GM12878 (cell line): ENCODE measurements at regions not wholly inside any gene's neighbourhood (a gene's known extent, or its start where the extent isn't known, plus 50 kb on each side); places are given as distances from the start of the nearest gene placed in this dataset.
A peak's percentile ranks its signal among the peaks of the same experiment; 100 is the strongest.

Experiments
- ATAC-seq: fragments of 200-7000 bp; cut with Tn5 transposase; 3 replicates; pipeline ENCODE4 v1.9.1; 2020; ENCODE audit warnings: mild to moderate bottlenecking, moderate library complexity
- BruUV-seq: library from RNA; stranded (reverse); fragments of 400-500 nt; replicated peaks from 2 replicates; lab custom pipeline; 2021; lab: Mats Ljungman, UMichigan
- CTCF ChIA-PET: fragments of 300-600 bp; sonication (Branson Sonifier 250); formaldehyde crosslinking; extraction: SDS; loops from one replicate; lab custom pipeline; 2021; ENCODE audit warnings: inconsistent platforms; lab: Yijun Ruan, JAX
- POLR2A ChIA-PET: fragments of 350-600 bp; formaldehyde crosslinking; extraction: SDS; loops from one replicate; lab custom pipeline; 2021; ENCODE audit warnings: inconsistent platforms; lab: Charles Lee
- RAD21 ChIA-PET: fragments of 300-600 bp; sonication (Branson Sonifier 250); formaldehyde crosslinking; loops from one replicate; lab custom pipeline; 2023; ENCODE audit warnings: antibody characterized with exemption; ENCODE audit not compliant: unreplicated experiment; lab: Charles Lee
- SMC1A ChIA-PET: fragments of 300-600 bp; sonication (Branson Sonifier 250); formaldehyde crosslinking; loops from one replicate; lab custom pipeline; 2023; ENCODE audit not compliant: unreplicated experiment, uncharacterized antibody; lab: Charles Lee
- DNase-seq: peaks from one replicate; pipeline ENCODE4 v3.0.0-alpha.2; 2011; ENCODE audit warnings: low read depth, low spot score
- FAIRE-seq: peaks from 3 replicates; lab custom pipeline; 2011; peaks lifted over from hg19 to GRCh38; lab: Jason Lieb, UNC
- H2AFZ ChIP-seq: 2 replicates; pipeline ENCODE4 v1.6.0; 2011; ENCODE audit warnings: low read depth, low read length, control low read depth; ENCODE audit not compliant: control insufficient read depth
- H3K27ac ChIP-seq: 2 replicates; pipeline ENCODE4 v1.5.1; 2011; ENCODE audit warnings: control low read depth; ENCODE audit not compliant: control insufficient read depth, insufficient read depth
- H3K27me3 ChIP-seq, 2 experiments: replicated peaks in 1 of 2; 2 replicates each; pipeline versions ENCODE4 v1.6.0 to v1.6.1; 2011; ENCODE audit warnings: low read length in 1 of 2; ENCODE audit not compliant: control insufficient read depth in 2 of 2, insufficient read depth in 2 of 2
- H3K36me3 ChIP-seq, 2 experiments: 2 replicates each; pipeline ENCODE4 v1.5.1; 2011; ENCODE audit warnings: low read length in 1 of 2; ENCODE audit not compliant: control insufficient read depth in 2 of 2, insufficient read depth in 2 of 2
- H3K4me1 ChIP-seq: 2 replicates; pipeline ENCODE4 v1.6.1; 2011; ENCODE audit warnings: mild to moderate bottlenecking, low read length, moderate library complexity, mixed read lengths; ENCODE audit not compliant: control insufficient read depth, insufficient read depth
- H3K4me2 ChIP-seq: 2 replicates; pipeline ENCODE4 v1.6.0; 2011; ENCODE audit warnings: control low read depth; ENCODE audit not compliant: control insufficient read depth, insufficient read depth
- H3K4me3 ChIP-seq: fragments of 200-600 bp; sonication (generic); 2 replicates; pipeline ENCODE4 v1.5.1; 2016
- H3K79me2 ChIP-seq: 2 replicates; pipeline ENCODE4 v1.6.0; 2011; ENCODE audit warnings: low read length; ENCODE audit not compliant: control insufficient read depth, insufficient read depth
- H3K9ac ChIP-seq: 2 replicates; pipeline ENCODE4 v1.8.0; 2011; ENCODE audit warnings: low read length, control low read depth, mixed read lengths; ENCODE audit not compliant: control insufficient read depth, insufficient read depth
- H3K9me3 ChIP-seq: replicated peaks from 3 replicates; pipeline ENCODE4 v1.5.1; 2011; ENCODE audit warnings: mild to moderate bottlenecking, low read length; ENCODE audit not compliant: control insufficient read depth, insufficient read depth
- H4K20me1 ChIP-seq: 2 replicates; pipeline ENCODE4 v1.6.0; 2011; ENCODE audit not compliant: control insufficient read depth, insufficient read depth
- MYC ChIP-seq: IDR thresholded peaks from 2 replicates; pipeline ENCODE4 v1.6.1; 2011; ENCODE audit warnings: mild to moderate bottlenecking, low read length, moderate library complexity, inconsistent platforms; ENCODE audit not compliant: insufficient read depth, insufficient replicate concordance, insufficient read length, severe bottlenecking
- ZBTB33 ChIP-seq: fragments of 450-650 bp; IDR thresholded peaks from 2 replicates; pipeline ENCODE4 v1.6.1; 2017; ENCODE audit warnings: mild to moderate bottlenecking
- WGBS: methylation state at CpG from one replicate; pipeline ENCODE4 v1.1.6; 2016; ENCODE audit warnings: low lambda C conversion rate; ENCODE audit not compliant: insufficient replicate concordance, insufficient coverage; ENCODE audit errors: missing lambda C conversion rate; 5-methylcytosine and 5-hydroxymethylcytosine counted together
- in situ Hi-C: fragments of 300-500 bp; cut with MboI; formaldehyde crosslinking; loops from 9 replicates; pipeline ENCODE4 v1.14.3; 2018; ENCODE audit warnings: mixed read lengths
- intact Hi-C: fragments of 100-400 bp; cut with micrococcal nuclease; formaldehyde crosslinking; loops from one replicate; pipeline ENCODE4 v1.14.2; 2022; ENCODE audit not compliant: unreplicated experiment
- TF ChIP-seq, protein P1 (sequence below), 3 experiments: IDR thresholded peaks in 2 of 3; conservative IDR thresholded peaks in 1 of 3; 2 replicates each; pipeline ENCODE4 v1.5.1; 2011; ENCODE audit warnings: low read depth in 3 of 3, low read length in 3 of 3, mild to moderate bottlenecking in 3 of 3, control low read depth in 2 of 3, moderate library complexity in 2 of 3, inconsistent platforms in 1 of 3, mixed read lengths in 1 of 3; ENCODE audit not compliant: control insufficient read depth in 2 of 3, insufficient read depth in 1 of 3; ENCODE audit errors: extremely low read depth in 1 of 3

DNA sequence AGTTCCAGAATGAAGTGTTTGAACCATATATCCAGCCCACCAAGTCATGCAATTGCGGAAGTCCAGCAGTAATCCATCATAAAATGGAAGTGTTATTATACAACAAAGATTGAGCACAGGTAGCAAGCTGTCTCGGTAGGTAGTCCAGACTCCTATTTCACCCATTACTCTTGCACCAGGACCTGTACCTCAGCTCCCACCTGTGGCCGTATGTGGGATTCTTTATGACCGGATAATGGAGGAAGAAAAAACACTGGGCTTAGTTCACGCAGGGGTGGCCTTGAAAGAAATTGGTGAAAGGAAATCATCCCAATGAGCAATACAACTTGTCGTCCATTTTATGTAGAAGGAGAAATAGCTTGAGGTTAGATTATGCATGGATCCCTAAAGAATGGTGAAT is 216.3 kb downstream of the ESM1 start:
- no peak for FAIRE-seq
- 65% methylated on average over 6 of the region's 6 CpGs for WGBS
- Histone ChIP-seq H3K9me3 (no peaks in the 10 kb centered on the region; the same call in 2 of the 3 replicates), H4K20me1 (no peaks in the 10 kb centered on the region), H3K27me3 (no peaks in the 10 kb centered on the region; a peak in 1 of 4 replicates), H3K4me3 (no peak overlapping the region)
- POLR2A ChIA-PET: no interaction called here
- DNase-seq: no peak
- TF ChIP-seq MYC (no peak), ZBTB33 (no peak)
- TF ChIP-seq, protein P1, sequence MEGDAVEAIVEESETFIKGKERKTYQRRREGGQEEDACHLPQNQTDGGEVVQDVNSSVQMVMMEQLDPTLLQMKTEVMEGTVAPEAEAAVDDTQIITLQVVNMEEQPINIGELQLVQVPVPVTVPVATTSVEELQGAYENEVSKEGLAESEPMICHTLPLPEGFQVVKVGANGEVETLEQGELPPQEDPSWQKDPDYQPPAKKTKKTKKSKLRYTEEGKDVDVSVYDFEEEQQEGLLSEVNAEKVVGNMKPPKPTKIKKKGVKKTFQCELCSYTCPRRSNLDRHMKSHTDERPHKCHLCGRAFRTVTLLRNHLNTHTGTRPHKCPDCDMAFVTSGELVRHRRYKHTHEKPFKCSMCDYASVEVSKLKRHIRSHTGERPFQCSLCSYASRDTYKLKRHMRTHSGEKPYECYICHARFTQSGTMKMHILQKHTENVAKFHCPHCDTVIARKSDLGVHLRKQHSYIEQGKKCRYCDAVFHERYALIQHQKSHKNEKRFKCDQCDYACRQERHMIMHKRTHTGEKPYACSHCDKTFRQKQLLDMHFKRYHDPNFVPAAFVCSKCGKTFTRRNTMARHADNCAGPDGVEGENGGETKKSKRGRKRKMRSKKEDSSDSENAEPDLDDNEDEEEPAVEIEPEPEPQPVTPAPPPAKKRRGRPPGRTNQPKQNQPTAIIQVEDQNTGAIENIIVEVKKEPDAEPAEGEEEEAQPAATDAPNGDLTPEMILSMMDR (IDR thresholded peaks at IDR 0.05 in 2 of 3, conservative IDR thresholded peaks at IDR 0.05 in 1 of 3; ENCODE audit: control insufficient read depth in 2 of 3, extremely low read depth in 1 of 3, insufficient read depth in 1 of 3, low read depth in 3 of 3, low read length in 3 of 3): 0 out of 6 replicates have a peak, but pooled peaks of 1 of the 3 experiments have one; percentile 3
- TF ChIP-seq, all 136 proteins: peak for 1
- intact Hi-C loops (no loop called here), in situ Hi-C loops (no loop called here)
- ChIA-PET SMC1A (no interaction called here), CTCF (no interaction called here), RAD21 (no interaction called here)
- Histone ChIP-seq H3K4me1 (peaks cover 5% of the 10 kb centered on the region; the same call in 1 of the 2 replicates), H2AFZ (no peak overlapping the region), H3K27ac (no peak overlapping the region), H3K4me2 (no peak overlapping the region), H3K36me3 (no peaks in the 10 kb centered on the region), H3K9ac (no peak overlapping the region), H3K79me2 (no peaks in the 10 kb centered on the region)
- ATAC-seq: no peak
- no TSS peak for BruUV-seq
